Left forelimb (tissue), 1 donor: ENCODE measurements at regions not wholly inside any gene's neighbourhood (a gene's known extent, or its start where the extent isn't known, plus 50 kb on each side); places are given as distances from the start of the nearest gene placed in this dataset.

Experiments
- DNase-seq: peaks from one replicate; pipeline ENCODE4 v3.0.0-alpha.2; 2018; ENCODE audit warnings: low spot score

DNA sequence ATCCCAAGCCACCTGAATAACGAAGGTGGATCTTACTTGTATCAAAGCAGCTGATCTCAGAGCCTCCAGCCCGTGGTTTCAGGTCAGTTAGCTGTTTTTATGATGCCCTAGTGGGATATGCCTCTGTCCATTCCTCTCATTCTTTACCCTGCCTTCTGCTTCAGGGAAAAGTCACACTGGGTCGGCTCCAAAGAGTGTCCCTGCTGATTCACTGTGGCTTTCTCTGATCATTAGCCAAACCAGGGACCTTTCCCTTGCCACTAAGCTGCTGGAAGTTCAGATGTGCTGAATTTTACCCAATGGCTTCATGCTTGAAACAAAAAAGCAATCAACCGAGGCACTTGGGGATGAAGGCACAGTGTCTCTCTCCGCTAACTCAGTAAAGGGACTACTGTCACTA, 170.2 kb upstream of the SALL1 start:
- no peak for DNase-seq

DNA sequence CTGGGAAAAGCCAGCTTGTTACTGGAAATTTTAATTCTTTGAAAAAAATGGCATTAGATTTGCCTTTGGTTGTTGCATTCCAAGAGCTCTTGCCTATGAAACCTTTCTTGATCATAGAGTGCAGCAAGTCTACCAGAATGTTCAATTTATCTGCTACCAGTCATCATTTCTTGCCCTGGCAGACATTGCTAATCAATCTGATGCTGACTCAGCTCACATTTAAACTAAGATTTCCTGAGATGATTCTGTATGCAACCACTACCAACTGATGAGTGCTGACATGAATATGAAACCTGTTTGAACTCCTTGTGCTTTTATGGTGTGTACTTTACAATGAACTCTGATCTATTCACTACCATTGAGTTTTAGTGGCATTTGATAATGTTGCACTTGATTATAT, 166.5 kb upstream of the SALL1 start:
- no peak for DNase-seq

DNA sequence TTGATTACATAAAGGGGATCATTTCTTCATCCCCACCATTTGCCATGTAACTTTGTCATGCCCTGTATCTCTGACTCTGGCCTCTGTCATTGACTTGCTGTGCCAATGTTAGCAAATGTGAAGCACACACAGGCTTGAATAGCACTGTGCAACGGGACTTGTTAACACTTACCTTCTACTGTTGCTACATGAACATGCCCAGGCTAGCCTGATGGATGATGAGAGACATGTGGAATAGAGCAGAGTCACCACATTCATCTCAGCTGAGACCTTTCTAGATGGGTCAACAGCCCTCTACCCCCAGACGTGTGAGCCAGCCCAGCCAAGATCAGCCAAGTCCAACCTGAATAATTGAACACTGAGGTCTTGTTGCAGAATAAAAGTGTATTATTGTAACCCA, 162.1 kb upstream of the SALL1 start:
- DNase-seq = no peak

DNA sequence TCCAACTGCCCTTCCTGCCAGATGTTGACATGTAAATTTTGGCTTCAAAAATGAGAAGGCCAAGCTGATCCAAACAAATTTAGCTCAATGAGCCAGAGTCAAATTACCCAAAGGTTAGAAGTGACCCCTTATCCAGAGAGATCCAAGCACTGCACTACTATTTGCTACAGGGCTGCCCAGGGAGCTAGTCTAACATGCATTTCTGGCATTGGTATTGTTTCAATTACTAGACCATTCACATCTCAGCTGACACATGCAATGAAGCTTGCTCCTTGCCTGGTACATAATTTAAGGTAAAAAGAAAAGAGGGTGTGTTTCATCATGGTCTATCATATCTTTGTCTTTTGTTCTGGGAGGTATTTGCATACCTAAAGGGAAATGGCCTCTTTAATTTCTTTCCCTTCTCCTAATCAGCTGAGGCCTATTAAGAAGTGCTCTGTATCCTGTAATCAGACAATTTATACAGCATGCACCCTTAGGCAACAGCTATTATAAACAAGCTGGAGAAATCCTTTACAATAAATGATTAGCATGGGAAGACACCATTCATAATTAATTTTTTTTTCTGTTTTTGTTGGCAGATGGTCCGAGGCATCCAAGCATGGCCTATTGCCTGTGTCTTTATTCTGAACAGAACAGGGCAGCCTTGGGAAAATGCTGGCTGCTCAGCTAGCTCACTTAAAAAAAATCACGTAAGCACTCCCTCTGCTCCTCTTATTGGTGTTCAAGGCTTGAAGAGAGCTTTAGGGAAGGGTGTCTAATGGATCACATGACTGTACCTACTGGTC, 161.5 kb upstream of the SALL1 start:
- DNase-seq = no peak

DNA sequence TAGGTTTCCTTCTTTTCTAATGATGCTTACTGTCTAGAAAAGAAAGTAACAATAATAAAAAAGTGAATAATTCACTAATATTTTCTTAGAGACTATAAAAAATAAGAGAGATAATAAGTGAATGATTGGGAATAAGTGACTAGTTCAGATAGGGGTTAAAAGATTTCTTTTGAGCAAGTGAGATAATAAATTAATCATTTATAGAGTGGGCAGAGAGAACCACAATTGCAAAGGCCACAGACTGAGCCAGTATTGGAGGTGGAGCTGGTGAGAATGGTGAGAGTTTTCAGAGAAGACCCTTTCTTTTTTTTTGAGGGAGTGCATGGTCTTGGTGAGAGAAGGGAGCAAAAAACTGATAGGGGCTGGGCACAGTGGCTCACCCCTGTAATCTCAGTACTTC, 159.1 kb upstream of the SALL1 start:
- no peak for DNase-seq

DNA sequence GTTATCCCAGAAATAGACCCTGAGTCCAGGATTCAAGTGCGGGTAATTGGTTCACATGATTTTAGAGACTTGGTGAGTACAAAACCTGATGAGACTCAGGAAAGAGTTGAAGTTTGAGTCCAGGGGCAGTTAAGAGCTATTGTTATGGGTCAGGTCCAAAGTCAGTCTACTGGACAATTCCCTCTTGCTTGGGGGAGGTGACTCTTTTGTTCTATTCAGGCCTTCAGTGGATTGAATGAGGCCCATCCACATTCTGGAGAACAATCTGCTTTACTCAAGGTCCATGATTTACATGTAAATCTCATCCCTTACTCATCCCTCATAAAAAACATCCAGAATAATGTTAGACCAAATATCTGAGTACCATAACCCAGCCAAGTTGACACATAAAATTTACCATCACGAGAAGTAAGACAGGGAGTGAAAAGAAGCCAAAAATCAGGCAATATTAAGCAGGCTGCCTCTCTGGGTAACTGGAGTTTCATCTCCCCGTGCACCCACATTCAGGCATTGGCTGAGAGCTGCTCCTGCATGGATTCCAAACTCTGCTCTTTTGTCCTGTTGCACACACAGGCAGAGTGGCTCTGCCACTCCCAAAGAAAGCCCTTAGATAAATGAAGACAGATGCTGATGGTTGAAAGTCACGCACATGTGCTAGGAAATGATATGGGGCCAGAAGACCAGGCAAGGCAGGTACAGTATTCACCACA, 156.0 kb upstream of the SALL1 start:
- DNase-seq = no peak

DNA sequence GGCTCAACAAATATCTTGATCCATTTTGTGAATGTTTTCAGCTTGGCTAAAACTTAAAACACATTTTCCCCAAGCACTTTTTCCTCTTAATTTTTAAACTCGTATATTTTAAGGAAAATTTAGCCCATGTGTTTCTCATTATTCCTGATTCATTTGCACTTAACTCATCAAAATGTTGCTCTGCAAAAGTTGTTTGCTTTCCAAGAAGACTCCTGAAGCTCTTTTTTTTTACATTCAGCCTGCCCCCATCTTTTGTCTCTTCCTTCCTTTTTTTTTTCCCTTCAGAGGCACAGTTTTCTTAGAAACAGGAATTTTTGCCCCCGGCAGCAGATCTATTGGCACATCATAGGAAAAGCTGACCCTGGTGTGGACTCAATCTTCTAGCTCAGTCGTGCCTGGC, 155.0 kb upstream of the SALL1 start:
- no peak for DNase-seq

DNA sequence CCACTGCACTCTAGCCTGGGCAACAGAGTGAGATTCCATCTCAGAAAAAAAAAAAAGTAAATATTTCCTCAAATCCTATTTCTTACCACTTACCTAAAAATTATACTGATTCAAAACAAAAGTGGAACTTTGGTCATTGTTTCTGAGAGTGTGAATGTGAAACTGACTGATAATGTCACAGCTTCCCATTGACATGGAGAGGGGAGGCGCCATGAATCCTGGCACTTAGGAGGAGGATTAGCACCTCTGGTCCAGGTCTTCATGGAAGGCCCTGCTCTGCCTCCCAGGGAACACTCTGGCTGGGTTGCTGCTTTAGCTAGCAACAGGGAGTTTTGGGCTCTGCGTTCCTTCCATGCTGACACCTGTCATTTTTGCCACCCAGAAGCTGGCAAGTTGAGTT, 154.3 kb upstream of the SALL1 start:
- DNase-seq = no peak

DNA sequence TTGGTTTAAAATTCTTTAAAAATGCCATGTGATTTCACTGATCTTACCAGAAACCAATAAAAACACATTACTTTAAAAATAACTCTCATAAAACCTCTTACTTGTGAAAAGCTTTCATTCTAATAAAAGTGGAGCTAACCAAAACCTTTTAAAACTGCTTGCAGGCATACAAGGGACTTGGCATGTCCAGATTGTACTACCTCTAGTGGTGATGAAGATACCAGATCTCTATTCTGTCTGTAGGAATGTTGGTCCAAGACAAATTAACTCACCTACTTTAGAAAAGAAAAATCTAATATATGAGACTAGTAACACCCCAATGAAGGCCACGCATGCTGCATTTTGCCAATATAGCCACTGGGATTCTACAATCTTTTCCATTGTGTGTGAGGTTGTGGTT, 151.0 kb upstream of the SALL1 start:
- no peak for DNase-seq

DNA sequence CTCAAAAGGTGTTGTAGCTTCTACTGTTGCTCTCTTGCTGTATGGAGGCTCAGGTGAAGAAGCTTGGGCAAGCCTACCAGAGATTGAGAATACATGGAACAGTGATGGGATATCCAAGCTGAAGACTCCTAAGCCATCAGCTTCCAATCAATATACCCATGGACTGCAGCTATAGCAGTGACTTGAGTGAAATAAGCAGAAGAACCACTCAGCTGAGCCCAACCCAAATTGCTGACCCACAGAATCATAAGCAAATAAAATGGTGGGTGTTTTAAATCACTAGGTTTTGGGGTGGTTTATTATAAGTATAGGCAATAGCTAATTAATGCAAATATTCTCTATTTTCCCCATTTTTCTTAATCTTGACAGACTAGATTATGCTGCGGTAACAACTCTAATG, 147.7 kb upstream of the SALL1 start:
- no peak for DNase-seq

DNA sequence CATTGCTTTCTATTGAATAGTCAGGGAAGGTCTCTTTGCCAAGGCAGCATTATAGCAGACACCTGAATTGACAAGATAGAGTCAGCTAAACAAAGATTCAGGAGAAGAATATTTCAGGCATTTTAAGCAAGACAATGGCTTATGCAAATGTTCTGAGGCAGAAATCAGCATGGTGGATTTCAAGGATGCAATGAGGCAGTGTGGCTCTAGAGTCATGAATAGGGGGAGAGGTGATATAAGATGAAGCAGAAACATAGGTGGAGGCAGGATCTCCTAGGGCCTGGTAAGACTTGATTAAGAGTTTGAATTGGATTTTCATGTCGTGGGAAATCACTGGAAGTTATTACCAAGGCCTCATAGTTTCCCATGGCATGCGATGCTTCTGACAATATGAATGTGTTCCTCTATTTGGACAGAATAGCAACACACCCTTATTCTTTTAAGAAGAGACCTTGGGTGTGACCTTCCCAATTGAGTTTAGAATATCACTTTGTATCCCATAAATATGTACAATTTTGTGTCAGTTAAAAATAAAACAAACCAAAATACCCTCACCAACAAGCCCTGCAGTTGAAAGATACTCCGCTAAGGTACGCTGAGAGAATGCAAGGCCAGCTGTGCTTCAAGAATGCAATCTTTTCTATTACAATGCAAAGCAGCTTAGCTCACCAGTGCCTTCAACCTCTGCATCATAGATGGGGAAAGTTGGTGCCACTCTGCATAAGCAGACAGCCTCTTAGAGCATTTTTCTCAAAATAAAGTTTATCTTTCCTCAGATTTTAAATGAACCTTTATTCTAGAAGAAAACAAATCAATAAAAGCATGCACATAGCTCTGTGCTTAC, 139.6 kb upstream of the SALL1 start:
- DNase-seq = no peak

DNA sequence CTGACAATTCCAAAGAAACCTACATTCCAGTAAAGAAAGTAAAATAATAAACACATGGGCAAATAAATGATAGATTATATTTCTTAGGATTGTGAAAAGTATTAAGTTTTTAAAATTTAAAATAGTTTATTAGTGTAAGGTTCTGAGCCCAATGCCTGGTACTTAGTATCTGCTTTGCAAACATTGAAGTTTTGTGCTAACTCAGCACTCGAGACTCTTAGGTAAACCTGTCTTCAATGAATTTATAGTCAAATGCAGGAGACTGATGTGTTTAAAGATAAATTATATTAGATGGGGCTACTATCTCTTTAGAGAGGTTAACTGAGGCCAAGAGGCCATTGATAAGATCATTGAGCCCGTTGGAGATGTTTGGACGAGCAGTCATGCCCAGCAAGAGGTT, 138.3 kb upstream of the SALL1 start:
- no peak for DNase-seq

DNA sequence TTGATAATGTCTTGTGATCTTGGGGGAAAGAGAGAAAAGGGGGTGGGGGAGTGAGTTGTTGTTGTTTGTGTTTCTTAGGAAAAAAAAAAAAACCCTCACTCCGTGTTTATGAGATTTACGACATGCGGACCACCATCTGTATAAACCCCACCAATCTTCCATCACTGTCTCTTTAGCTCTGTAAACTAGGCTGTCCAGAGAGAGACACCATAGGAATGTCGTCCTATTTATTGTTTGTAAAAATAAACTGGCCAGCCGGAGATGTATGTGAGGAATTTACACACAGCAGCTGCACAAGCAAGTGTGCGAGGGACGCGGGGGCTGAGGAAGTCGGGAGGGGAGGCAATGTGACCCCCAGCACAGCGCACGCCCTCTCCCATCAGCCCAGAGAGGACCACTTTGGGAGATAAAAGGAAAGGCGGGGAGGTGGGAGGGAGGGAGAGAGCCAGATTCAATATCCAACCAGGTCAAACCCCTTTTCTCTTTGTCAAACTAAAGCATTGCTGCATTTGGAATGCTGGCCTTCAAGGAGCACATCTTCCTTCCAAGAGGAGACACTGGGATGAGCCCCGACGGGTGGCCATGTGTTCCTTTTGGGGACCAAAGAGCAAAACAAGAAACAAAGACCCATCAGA, 136.2 kb upstream of the SALL1 start:
- no peak for DNase-seq

DNA sequence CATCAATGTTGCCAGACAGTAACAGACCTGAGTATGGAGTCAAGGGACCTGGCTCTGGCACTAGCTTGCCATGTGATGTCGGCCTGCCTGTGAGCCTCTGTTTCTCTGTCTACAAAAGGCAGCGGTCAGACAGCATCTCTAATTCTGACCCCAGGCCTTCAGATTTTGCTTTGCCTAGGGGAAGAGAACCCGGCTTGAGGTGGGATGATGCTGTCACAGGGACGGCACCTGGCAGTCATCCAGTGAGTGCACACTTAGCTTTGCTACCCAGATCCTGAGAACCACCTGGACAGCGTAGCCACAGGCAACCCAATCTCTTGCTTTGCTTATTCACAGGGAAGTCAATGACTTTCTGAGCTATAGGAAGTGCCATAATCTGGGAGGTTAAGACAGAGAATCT, 135.2 kb upstream of the SALL1 start:
- DNase-seq = no peak

DNA sequence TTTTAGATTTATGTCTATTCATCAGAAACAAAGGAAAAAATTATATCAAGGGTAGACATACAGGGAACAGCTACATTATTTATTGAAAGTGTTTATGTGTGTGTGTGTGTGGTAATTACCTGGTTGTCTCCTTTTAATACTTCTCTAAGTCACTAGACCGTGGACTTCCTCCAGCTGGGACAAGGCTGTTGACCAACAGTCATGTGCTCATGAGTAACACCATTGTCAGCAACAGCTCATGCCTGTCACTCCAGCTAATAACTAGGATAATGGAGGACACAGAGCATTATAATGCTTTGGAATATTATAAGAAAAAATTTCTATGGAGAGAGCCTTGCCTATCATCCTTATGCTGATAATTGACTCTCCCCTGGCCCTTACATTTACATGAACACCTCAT, 125.3 kb upstream of the SALL1 start:
- DNase-seq = no peak

DNA sequence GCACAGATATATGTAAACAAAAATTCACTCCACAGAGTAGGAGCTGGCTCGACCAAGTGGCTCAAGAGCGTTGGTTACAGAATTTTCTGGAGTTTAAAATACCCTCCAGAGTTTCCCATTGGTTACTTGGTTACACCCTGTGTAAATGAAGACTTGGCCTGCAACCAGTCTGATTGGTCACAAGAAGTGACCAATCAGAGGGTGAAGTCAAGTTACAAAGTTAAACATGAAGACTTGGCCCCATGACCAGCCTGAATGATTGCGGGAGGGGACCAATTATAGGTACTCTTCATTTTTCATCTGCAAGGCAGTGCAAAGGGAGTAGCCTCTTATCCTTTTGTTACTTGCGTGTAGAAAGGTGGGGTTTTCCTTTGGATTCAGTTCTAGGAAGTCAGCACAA, 121.3 kb upstream of the SALL1 start:
- DNase-seq = no peak

DNA sequence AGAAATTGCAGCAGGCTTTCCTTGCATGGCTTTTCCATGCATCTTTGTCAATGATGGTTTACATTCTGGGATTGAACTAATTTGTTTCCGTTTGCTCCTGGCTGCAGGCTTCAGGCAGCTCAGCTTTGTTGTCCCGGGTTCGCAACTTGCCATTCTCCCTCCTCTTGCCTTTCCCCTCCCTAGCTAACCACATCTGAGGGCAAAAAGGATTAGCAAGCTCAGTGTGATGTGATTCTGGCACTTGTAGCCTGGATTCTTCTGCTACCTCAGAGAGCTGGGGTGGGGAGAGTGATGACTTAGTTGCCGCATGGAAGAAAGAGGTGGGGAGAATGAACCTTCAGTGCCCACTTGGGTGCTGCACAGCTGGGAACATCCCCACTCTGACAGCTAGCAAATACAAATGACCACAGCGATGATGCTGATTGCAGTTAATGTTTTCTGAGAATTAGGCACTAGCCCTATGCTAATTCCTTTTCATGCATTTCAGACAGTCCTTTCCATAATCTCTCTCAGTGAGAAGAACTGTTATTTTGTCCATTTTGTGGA, 120.2 kb upstream of the SALL1 start:
- no peak for DNase-seq

DNA sequence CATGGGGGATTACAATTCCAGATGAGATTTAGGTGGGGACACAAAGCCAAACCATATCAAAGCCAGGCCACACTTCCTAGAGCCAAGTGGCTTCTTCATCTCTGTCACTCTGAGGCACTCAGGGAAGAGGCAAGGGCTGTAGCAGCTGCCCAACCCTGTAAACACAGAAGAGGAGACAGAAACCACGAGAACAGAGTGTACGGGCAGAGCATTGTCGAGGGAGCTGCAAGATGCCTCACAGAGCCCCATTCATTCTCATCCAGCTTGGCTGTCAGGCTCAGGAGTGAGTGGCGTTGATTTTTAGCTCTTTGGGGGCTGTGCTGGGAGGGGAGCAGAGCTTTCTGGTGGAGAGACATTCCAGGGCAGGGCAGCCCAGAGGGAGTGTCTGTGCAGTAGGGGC, 117.2 kb upstream of the SALL1 start:
- no peak for DNase-seq

DNA sequence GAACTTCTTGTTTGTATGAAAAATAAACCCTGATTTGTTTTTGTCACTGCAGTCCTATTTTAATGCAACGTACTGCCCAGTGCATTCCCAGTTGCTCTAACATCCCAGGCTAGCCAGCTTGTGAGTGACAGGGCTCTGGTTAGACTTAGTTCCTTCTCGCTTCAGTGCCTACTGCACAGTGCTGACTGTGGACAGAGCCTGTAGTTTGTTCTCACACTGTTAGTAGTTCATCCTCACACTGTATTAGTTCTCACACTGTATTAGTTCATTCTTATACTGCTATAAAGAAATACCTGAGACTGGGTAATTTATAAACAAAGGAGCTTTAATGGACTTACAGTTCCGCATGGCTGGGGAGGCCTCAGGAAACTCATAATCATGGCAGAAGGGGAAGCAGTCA, 116.6 kb upstream of the SALL1 start:
- no peak for DNase-seq

DNA sequence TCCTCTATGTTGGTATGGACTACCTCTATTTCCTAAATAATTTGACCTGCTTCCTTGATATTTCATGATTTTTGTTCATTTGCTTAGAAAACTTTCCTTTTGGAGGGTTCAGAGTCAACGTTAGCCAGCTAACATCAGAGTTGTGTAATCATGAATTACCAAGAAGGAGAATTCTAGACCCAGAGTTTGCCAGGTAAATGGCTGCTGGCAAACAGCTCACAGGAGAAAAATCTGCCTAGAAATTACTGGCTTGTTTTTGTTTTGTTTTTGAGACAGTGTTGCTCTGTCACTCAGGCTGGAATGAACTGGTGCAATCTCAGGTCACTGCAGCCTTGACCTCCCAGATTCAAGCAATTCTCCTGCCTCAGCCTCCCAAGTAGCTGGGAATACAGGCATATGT, 111.4 kb upstream of the SALL1 start:
- DNase-seq = no peak

DNA sequence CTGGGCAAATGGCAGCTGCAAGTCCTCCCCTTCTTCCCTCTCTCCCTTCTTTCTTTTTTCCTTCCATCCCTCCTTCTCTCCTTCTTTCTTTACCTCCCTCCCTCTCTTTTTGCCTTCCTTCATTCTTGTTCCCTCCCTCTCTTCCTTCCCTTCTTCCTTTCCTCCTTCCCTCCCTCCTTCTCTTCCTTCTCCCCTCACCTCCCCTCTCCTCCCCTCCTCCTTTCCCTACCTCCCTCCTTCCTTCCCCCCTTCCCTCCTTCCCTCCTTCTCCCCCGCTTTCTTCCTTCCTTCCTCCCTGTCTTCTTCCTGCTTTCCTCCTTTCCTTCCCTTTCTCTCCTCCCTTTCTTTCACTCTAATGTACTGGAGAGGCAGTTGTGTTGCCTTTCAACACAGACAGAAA, 110.8 kb upstream of the SALL1 start:
- DNase-seq = no peak

DNA sequence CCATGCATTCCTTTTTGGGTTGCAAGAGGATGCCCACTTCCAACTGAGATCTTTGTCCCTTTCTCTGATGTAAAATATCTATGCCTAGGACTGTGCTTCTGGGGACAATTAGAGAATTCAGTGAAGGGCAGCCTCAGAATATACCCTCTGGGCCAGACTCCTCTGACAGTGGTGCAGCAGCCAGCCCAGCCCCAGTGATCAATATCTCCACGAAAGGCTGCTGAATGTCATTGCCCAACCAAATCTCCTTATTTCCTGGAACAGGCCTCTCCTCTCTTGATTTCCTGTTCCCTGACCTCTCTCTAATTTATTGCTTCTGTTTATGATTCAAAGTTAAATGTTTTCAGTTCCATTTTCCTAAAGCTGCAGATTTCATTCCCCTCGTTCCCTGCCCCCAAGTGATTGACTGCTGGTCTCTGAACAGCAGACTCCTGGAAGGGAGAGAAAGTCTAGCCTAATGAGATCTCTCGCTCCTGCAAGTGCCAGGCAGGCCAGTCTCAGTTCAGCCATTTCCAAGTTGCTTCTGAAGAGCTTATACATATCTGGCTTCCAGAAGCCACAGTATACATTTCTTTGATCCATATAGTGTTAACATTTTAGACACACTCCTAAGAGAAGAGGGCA, 104.4 kb upstream of the SALL1 start:
- no peak for DNase-seq
